ENCODE measurements at regions not wholly inside any gene's neighbourhood (a gene's known extent, or its start where the extent isn't known, plus 50 kb on each side); places are given as distances from the start of the nearest gene placed in this dataset.

- TF ChIP-seq CTCF (IDR thresholded peaks at IDR 0.05), result no peak
These were observed 108.4 kb upstream of the FAM3C start (continued) for GRCh38 chr7:121504482-121504881.

GRCh38 chr7:121503730-121504129, 107.6 kb upstream of the FAM3C start:
- CTCF ChIA-PET, result interaction anchor here (1.0 kb wide), 1 partner anchor 17 kb away, joined by 4 read pairs; no protein-coding TSS in a partner anchor

GRCh38 chr7:121503039-121503438, 106.9 kb upstream of the FAM3C start:
- H3K4me1 ChIP-seq (ENCODE audit: control insufficient read depth in 1 of 2, insufficient read depth in 2 of 2, low read depth in 1 of 2, low read length in 1 of 2), result no peaks in the 10 kb centered on the region
- DNase-seq, result no peak
- no peak overlapping the region for H3K4me2 ChIP-seq
- no peak overlapping the region for H3K4me3 ChIP-seq (ENCODE audit: low read depth in 2 of 2, low read length in 1 of 2)
- peaks cover 15% of the 10 kb centered on the region; the same call in 1 of the 2 replicates for H3K9me3 ChIP-seq
- no peaks in the 10 kb centered on the region for H3K36me3 ChIP-seq (replicated peaks in 1 of 2; ENCODE audit: control insufficient read depth in 1 of 2, insufficient read depth in 2 of 2, low read length in 1 of 2)
- H3K79me2 ChIP-seq (ENCODE audit: insufficient read depth), result no peaks in the 10 kb centered on the region
- no peak overlapping the region for H2AFZ ChIP-seq (ENCODE audit: low read depth)
- H3K9me2 ChIP-seq, result no peaks in the 10 kb centered on the region
- CTCF ChIA-PET, result interaction anchor here (1.0 to 1.3 kb wide), 2 partner anchors 9 to 17 kb away, joined by 3 to 4 read pairs; no protein-coding TSS in a partner anchor
- H3F3A ChIP-seq (replicated peaks; ENCODE audit: insufficient read depth), result peaks cover 25% of the 10 kb centered on the region
- POLR2A ChIA-PET, result no interaction called here
- H3K27ac ChIP-seq (ENCODE audit: low read depth in 2 of 2, low read length in 1 of 2), result no peak overlapping the region
- no peak overlapping the region for H3K9ac ChIP-seq
- no peaks in the 10 kb centered on the region for H3K27me3 ChIP-seq (ENCODE audit: insufficient read depth)
- H4K20me1 ChIP-seq (ENCODE audit: insufficient read depth), result no peaks in the 10 kb centered on the region
- 58% methylated on average over 4 of the region's 4 CpGs for WGBS (ENCODE audit: low lambda C conversion rate)
- TF ChIP-seq ZBTB33 (IDR thresholded peaks at IDR 0.05; ENCODE audit: borderline replicate concordance, low read depth) (no peak), MEF2A (IDR thresholded peaks at IDR 0.05; ENCODE audit: borderline replicate concordance, low read depth) (no peak), MAX (IDR thresholded peaks at IDR 0.05; ENCODE audit: low read depth) (no peak), IRF3 (IDR thresholded peaks at IDR 0.05; ENCODE audit: low read depth, low read length) (no peak), MXI1 (IDR thresholded peaks at IDR 0.05; ENCODE audit: low read depth, low read length) (no peak), TEAD4 (IDR thresholded peaks at IDR 0.05; ENCODE audit: borderline replicate concordance, insufficient read depth) (no peak), USF2 (IDR thresholded peaks at IDR 0.05; ENCODE audit: borderline replicate concordance, low read depth, low read length) (no peak), CHD2 (IDR thresholded peaks at IDR 0.05; ENCODE audit: low read length, partially characterized antibody) (no peak), EP300 (IDR thresholded peaks at IDR 0.05; ENCODE audit: borderline replicate concordance in 1 of 2, low read depth in 1 of 2, low read length in 1 of 2) (no peak), TCF12 (IDR thresholded peaks at IDR 0.05) (no peak), RCOR1 (IDR thresholded peaks at IDR 0.05; ENCODE audit: low read length) (no peak), SIN3A (IDR thresholded peaks at IDR 0.05; ENCODE audit: borderline replicate concordance, low read depth, low read length) (no peak), GATA2 (CRISPR knock-in tag; IDR thresholded peaks at IDR 0.05) (no peak), USF1 (IDR thresholded peaks at IDR 0.05; ENCODE audit: borderline replicate concordance, low read depth) (no peak)

More at GRCh38 chr7:121503730-121504129, 107.6 kb upstream of the FAM3C start:
- Histone ChIP-seq H3K9ac (no peak overlapping the region), H3F3A (replicated peaks; ENCODE audit: insufficient read depth) (peaks cover 25% of the 10 kb centered on the region), H3K4me3 (ENCODE audit: low read depth in 2 of 2, low read length in 1 of 2) (no peak overlapping the region), H2AFZ (ENCODE audit: low read depth) (no peak overlapping the region), H3K27me3 (ENCODE audit: insufficient read depth) (no peaks in the 10 kb centered on the region), H3K79me2 (ENCODE audit: insufficient read depth) (no peaks in the 10 kb centered on the region), H3K36me3 (replicated peaks in 1 of 2; ENCODE audit: control insufficient read depth in 1 of 2, insufficient read depth in 2 of 2, low read length in 1 of 2) (no peaks in the 10 kb centered on the region), H3K4me2 (no peak overlapping the region), H3K9me3 (peaks cover 15% of the 10 kb centered on the region; the same call in 1 of the 2 replicates), H4K20me1 (ENCODE audit: insufficient read depth) (no peaks in the 10 kb centered on the region), H3K9me2 (no peaks in the 10 kb centered on the region), H3K27ac (ENCODE audit: low read depth in 2 of 2, low read length in 1 of 2) (peak overlapping the region in 1 of 2 experiments; percentile 90; a peak in 1 of 4 replicates), H3K4me1 (ENCODE audit: control insufficient read depth in 1 of 2, insufficient read depth in 2 of 2, low read depth in 1 of 2, low read length in 1 of 2) (no peaks in the 10 kb centered on the region)
- TF ChIP-seq GATA2 (CRISPR knock-in tag; IDR thresholded peaks at IDR 0.05), result no peak
- TF ChIP-seq NRF1 (IDR thresholded peaks at IDR 0.05; ENCODE audit: low read depth, low read length), result no peak
- no peak for TF ChIP-seq USF1 (IDR thresholded peaks at IDR 0.05; ENCODE audit: borderline replicate concordance, low read depth)
- POLR2A ChIA-PET, result no interaction called here
- DNase-seq, result no peak
- 97% methylated on average over 1 of the region's 1 CpG for WGBS (ENCODE audit: low lambda C conversion rate)

All from SK-N-SH (cell line).